Loucy (cell line): ENCODE measurements at regions not wholly inside any gene's neighbourhood (a gene's known extent, or its start where the extent isn't known, plus 50 kb on each side); places are given as distances from the start of the nearest gene placed in this dataset.

ENCODE experiments used
- H2AFZ ChIP-seq: fragments of 200-600 bp; sonication (generic); 2 replicates; pipeline ENCODE4 v1.6.0; 2016; ENCODE audit warnings: antibody characterized with exemption, mild to moderate bottlenecking, low read length, moderate library complexity
- H3F3A ChIP-seq: fragments of 200-600 bp; 2 replicates; pipeline ENCODE4 v1.6.0; 2016; ENCODE audit warnings: antibody characterized with exemption, low read depth, mild to moderate bottlenecking
- H3K27me3 ChIP-seq: fragments of 200-600 bp; sonication (generic); 2 replicates; pipeline ENCODE4 v1.6.1; 2014; ENCODE audit warnings: low read length, mild to moderate bottlenecking; ENCODE audit not compliant: insufficient read depth, poor library complexity, severe bottlenecking
- H3K36me3 ChIP-seq: fragments of 200-600 bp; sonication (generic); 2 replicates; pipeline ENCODE4 v1.6.1; 2016; ENCODE audit warnings: low read length; ENCODE audit not compliant: insufficient read depth
- H3K4me1 ChIP-seq: fragments of 200-600 bp; sonication (generic); 2 replicates; pipeline ENCODE4 v1.5.1; 2014; ENCODE audit warnings: low read length, mild to moderate bottlenecking; ENCODE audit not compliant: insufficient read depth, poor library complexity, severe bottlenecking
- H3K4me2 ChIP-seq: fragments of 200-600 bp; sonication (generic); 2 replicates; pipeline ENCODE4 v1.6.0; 2014; ENCODE audit warnings: antibody characterized with exemption, low read length, low read depth, mild to moderate bottlenecking; ENCODE audit not compliant: poor library complexity, severe bottlenecking
- H3K4me3 ChIP-seq: fragments of 200-600 bp; sonication (generic); 2 replicates; pipeline ENCODE4 v1.5.1; 2014; ENCODE audit warnings: low read length, mild to moderate bottlenecking, mixed read lengths; ENCODE audit not compliant: poor library complexity, severe bottlenecking
- H3K79me2 ChIP-seq: fragments of 200-600 bp; sonication (generic); 2 replicates; pipeline ENCODE4 v1.6.1; 2014; ENCODE audit warnings: low read length; ENCODE audit not compliant: insufficient read depth
- H3K9ac ChIP-seq: fragments of 200-600 bp; sonication (generic); 2 replicates; pipeline ENCODE4 v1.6.0; 2014; ENCODE audit warnings: mild to moderate bottlenecking, low read depth, low read length, moderate library complexity; ENCODE audit not compliant: poor library complexity, severe bottlenecking
- H3K9me2 ChIP-seq: fragments of 200-600 bp; sonication (generic); replicated peaks from 2 replicates; pipeline ENCODE4 v1.6.1; 2016; ENCODE audit warnings: low read depth, low read length, mixed read lengths
- H3K9me3 ChIP-seq: fragments of 200-600 bp; sonication (generic); 2 replicates; pipeline ENCODE4 v1.6.1; 2014; ENCODE audit warnings: mild to moderate bottlenecking, antibody characterized with exemption, low read length, low read depth; ENCODE audit not compliant: insufficient read depth
- H4K20me1 ChIP-seq: fragments of 200-600 bp; sonication (generic); 2 replicates; pipeline ENCODE4 v1.6.0; 2014; ENCODE audit warnings: antibody characterized with exemption, low read length, mild to moderate bottlenecking; ENCODE audit not compliant: insufficient read depth, poor library complexity, severe bottlenecking
- EZH2phosphoT487 ChIP-seq: fragments of 200-600 bp; IDR thresholded peaks from 2 replicates; pipeline ENCODE4 v1.6.1; 2018; ENCODE audit warnings: antibody characterized with exemption, mild to moderate bottlenecking, moderate library complexity, borderline replicate concordance
- TF ChIP-seq, protein P1 (sequence below): fragments of 200-600 bp; sonication (generic); conservative IDR thresholded peaks from 2 replicates; pipeline ENCODE4 v1.5.1; 2014; ENCODE audit warnings: mild to moderate bottlenecking, antibody characterized with exemption, low read length

DNA sequence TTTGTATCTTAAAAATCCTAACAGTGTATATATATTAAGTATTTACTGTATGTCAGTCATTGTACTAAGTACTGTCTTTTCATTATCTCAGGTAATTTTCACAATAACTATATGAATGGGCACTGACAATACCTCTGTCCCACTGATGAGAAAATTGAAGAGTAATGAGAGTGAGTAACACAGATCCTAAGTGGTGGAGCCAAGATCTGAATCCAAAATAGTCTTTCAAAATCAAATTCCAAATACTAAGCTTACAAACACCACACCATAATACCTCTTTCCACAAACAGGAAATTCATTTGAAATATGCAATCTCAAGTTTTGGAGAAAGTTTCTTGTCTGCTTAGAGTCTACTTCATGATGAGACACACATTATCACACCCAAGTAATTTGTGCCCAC is 105.9 kb upstream of the EDEM3 start:
- no peaks in the 10 kb centered on the region for H3K79me2 ChIP-seq
- no peaks in the 10 kb centered on the region for H3K9me3 ChIP-seq

DNA sequence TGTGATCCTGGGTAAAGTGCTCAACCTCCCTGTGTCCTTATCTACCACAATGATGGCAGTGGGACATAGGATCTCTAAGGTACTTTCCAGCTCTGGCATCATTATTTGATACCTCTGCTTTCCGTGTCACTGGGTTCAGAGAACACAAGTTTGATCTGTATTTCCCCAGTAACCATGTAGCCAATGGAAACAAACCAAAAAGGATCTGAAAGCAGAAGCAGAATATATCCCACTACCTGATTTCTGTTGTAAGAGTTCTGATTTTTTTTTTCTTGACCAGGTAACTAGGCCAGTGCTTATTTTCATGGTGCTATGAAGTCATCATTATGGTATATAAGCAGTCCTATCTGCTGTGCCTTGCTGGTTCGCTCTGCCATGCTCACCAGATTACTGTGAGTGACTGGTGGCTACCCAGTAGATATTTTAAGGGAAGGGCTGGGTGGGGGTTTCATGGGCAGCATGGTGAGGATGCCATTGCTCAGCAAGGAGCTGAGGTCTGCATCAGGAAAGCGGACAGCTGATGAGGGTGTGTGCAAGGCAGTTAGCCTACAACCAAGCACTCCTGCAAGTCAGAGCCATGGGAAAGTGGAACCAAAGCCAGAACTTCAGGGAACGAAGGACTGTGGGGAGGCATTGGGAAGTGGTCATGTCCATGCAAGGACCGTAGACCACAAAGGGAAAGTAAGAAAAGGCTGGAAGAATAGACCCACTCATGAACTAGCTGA is 104.9 kb upstream of the EDEM3 start:
- Histone ChIP-seq H3K4me2 (no peak overlapping the region), H3K27me3 (no peaks in the 10 kb centered on the region), H3K9me2 (no peaks in the 10 kb centered on the region), H2AFZ (no peak overlapping the region), H3K9me3 (no peaks in the 10 kb centered on the region), H4K20me1 (no peaks in the 10 kb centered on the region), H3K9ac (no peak overlapping the region), H3K4me3 (no peak overlapping the region), H3K36me3 (no peaks in the 10 kb centered on the region), H3K4me1 (no peaks in the 10 kb centered on the region), H3K79me2 (no peaks in the 10 kb centered on the region), H3F3A (no peaks in the 10 kb centered on the region)
- TF ChIP-seq, protein P1, sequence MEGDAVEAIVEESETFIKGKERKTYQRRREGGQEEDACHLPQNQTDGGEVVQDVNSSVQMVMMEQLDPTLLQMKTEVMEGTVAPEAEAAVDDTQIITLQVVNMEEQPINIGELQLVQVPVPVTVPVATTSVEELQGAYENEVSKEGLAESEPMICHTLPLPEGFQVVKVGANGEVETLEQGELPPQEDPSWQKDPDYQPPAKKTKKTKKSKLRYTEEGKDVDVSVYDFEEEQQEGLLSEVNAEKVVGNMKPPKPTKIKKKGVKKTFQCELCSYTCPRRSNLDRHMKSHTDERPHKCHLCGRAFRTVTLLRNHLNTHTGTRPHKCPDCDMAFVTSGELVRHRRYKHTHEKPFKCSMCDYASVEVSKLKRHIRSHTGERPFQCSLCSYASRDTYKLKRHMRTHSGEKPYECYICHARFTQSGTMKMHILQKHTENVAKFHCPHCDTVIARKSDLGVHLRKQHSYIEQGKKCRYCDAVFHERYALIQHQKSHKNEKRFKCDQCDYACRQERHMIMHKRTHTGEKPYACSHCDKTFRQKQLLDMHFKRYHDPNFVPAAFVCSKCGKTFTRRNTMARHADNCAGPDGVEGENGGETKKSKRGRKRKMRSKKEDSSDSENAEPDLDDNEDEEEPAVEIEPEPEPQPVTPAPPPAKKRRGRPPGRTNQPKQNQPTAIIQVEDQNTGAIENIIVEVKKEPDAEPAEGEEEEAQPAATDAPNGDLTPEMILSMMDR = no peak
- TF ChIP-seq EZH2phosphoT487 = no peak

More for the DNA sequence above, 105.9 kb upstream of the EDEM3 start:
- Histone ChIP-seq H3K9ac (no peak overlapping the region), H3F3A (no peaks in the 10 kb centered on the region), H3K27me3 (no peaks in the 10 kb centered on the region), H3K4me2 (no peak overlapping the region), H3K4me3 (no peak overlapping the region), H2AFZ (no peak overlapping the region), H3K36me3 (no peaks in the 10 kb centered on the region), H3K9me2 (no peaks in the 10 kb centered on the region), H3K4me1 (no peaks in the 10 kb centered on the region), H4K20me1 (no peaks in the 10 kb centered on the region)
- TF ChIP-seq, protein P1 = no peak
- no peak for TF ChIP-seq EZH2phosphoT487

DNA sequence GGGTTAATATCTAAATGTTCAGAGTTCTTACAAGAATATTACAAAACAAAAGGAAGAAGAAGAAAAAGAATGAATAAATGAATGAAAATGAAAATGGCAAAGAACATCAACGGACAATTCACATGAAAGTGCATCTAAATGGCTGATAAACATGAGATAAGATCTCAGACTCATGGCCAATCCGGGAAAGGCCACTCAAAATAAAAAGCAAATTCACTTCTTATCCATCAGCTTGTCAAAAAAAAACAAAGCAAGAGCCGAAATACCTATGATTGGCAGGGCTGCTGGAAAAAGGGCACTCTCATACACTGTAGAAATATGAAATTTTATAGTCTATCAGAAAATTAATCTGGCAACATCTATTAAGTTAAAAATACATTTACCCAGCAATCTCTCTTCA is 103.6 kb upstream of the EDEM3 start:
- Histone ChIP-seq H3K36me3 (no peaks in the 10 kb centered on the region), H3K9me2 (no peaks in the 10 kb centered on the region), H3K27me3 (no peaks in the 10 kb centered on the region), H3K4me3 (no peak overlapping the region), H4K20me1 (no peaks in the 10 kb centered on the region), H2AFZ (no peak overlapping the region), H3K9me3 (no peaks in the 10 kb centered on the region), H3F3A (no peaks in the 10 kb centered on the region), H3K9ac (no peak overlapping the region), H3K79me2 (no peaks in the 10 kb centered on the region), H3K4me1 (peaks cover 4% of the 10 kb centered on the region), H3K4me2 (no peak overlapping the region)
- no peak for TF ChIP-seq EZH2phosphoT487
- TF ChIP-seq, protein P1 = no peak
